ENCODE measurements at regions not wholly inside any gene's neighbourhood (a gene's known extent, or its start where the extent isn't known, plus 50 kb on each side); places are given as distances from the start of the nearest gene placed in this dataset.

GRCh38 chr2:155846259-155846658 is 486.3 kb downstream of the NR4A2 start:
- H3K9me3 ChIP-seq (ENCODE audit: control extremely low read depth in 1 of 3, control insufficient read depth in 2 of 3, insufficient read depth in 1 of 3, low read length in 2 of 3) = no peaks in the 10 kb centered on the region
- no peak overlapping the region for H3K4me2 ChIP-seq (replicated peaks; ENCODE audit: low read depth, low read length, poor library complexity, severe bottlenecking)
- no peak overlapping the region for H3K4me3 ChIP-seq (ENCODE audit: control extremely low read depth in 1 of 5, extremely low read depth in 1 of 5, insufficient read depth in 1 of 5, low read depth in 2 of 5, low read length in 4 of 5)
- H3K36me3 ChIP-seq (replicated peaks in 1 of 2; ENCODE audit: control extremely low read depth in 1 of 2, control insufficient read depth in 1 of 2, extremely low read depth in 1 of 2, insufficient read depth in 2 of 2, low read length in 1 of 2) = no peaks in the 10 kb centered on the region
- TF ChIP-seq CTCF (IDR thresholded peaks at IDR 0.05) (no peak), EZH2 (IDR thresholded peaks at IDR 0.05; ENCODE audit: borderline replicate concordance, insufficient read depth, low read depth, low read length, poor library complexity, severe bottlenecking) (no peak)
- intact Hi-C loops (cut with micrococcal nuclease) = no loop called here
- Mint-ChIP-seq H3K4me3 (no peak overlapping the region), H3K27ac (no peak overlapping the region), H3K9me3 (ENCODE audit: insufficient read depth) (no peaks in the 10 kb centered on the region), H3K27me3 (no peaks in the 10 kb centered on the region), H3K4me1 (no peaks in the 10 kb centered on the region)
- H3K27me3 ChIP-seq (replicated peaks in 1 of 4; ENCODE audit: control extremely low read depth in 1 of 4, control insufficient read depth in 3 of 4, insufficient read depth in 4 of 4, low read length in 3 of 4) = no peaks in the 10 kb centered on the region
- ChIA-PET CTCF (no interaction called here), POLR2A (no interaction called here)
- H4K20me1 ChIP-seq (ENCODE audit: control insufficient read depth, insufficient read depth, low read length, poor library complexity, severe bottlenecking) = no peaks in the 10 kb centered on the region
- H3K9ac ChIP-seq (ENCODE audit: low read length) = no peak overlapping the region
- H2AFZ ChIP-seq (ENCODE audit: insufficient read depth, low read depth, low read length, poor library complexity, severe bottlenecking) = no peak overlapping the region
- no peak overlapping the region for H3K27ac ChIP-seq (ENCODE audit: low read length in 2 of 2)
- no peaks in the 10 kb centered on the region for H3K79me2 ChIP-seq (ENCODE audit: control insufficient read depth, insufficient read depth, low read length)
- no peak for ATAC-seq (ENCODE audit: low read depth)
- no peak for DNase-seq
- H3K4me1 ChIP-seq (ENCODE audit: control insufficient read depth in 2 of 2, insufficient read depth in 2 of 2, low read length in 2 of 2) = no peaks in the 10 kb centered on the region

GRCh38 chr2:155844461-155844860 is 488.1 kb downstream of the NR4A2 start:
- no peak for DNase-seq
- Histone ChIP-seq H3K27me3 (replicated peaks in 1 of 4; ENCODE audit: control extremely low read depth in 1 of 4, control insufficient read depth in 3 of 4, insufficient read depth in 4 of 4, low read length in 3 of 4) (no peaks in the 10 kb centered on the region), H3K27ac (ENCODE audit: low read length in 2 of 2) (no peak overlapping the region), H3K9ac (ENCODE audit: low read length) (no peak overlapping the region), H3K79me2 (ENCODE audit: control insufficient read depth, insufficient read depth, low read length) (no peaks in the 10 kb centered on the region), H2AFZ (ENCODE audit: insufficient read depth, low read depth, low read length, poor library complexity, severe bottlenecking) (no peak overlapping the region), H3K4me1 (ENCODE audit: control insufficient read depth in 2 of 2, insufficient read depth in 2 of 2, low read length in 2 of 2) (no peaks in the 10 kb centered on the region), H3K4me3 (ENCODE audit: control extremely low read depth in 1 of 5, extremely low read depth in 1 of 5, insufficient read depth in 1 of 5, low read depth in 2 of 5, low read length in 4 of 5) (no peak overlapping the region), H3K4me2 (replicated peaks; ENCODE audit: low read depth, low read length, poor library complexity, severe bottlenecking) (no peak overlapping the region), H3K36me3 (replicated peaks in 1 of 2; ENCODE audit: control extremely low read depth in 1 of 2, control insufficient read depth in 1 of 2, extremely low read depth in 1 of 2, insufficient read depth in 2 of 2, low read length in 1 of 2) (no peaks in the 10 kb centered on the region), H3K9me3 (ENCODE audit: control extremely low read depth in 1 of 3, control insufficient read depth in 2 of 3, insufficient read depth in 1 of 3, low read length in 2 of 3) (no peaks in the 10 kb centered on the region), H4K20me1 (ENCODE audit: control insufficient read depth, insufficient read depth, low read length, poor library complexity, severe bottlenecking) (no peaks in the 10 kb centered on the region)
- no peak for ATAC-seq (ENCODE audit: low read depth)
- no peak for TF ChIP-seq EZH2 (IDR thresholded peaks at IDR 0.05; ENCODE audit: borderline replicate concordance, insufficient read depth, low read depth, low read length, poor library complexity, severe bottlenecking)
- TF ChIP-seq CTCF (IDR thresholded peaks at IDR 0.05) = no peak
- Mint-ChIP-seq H3K4me1 (no peaks in the 10 kb centered on the region), H3K9me3 (ENCODE audit: insufficient read depth) (no peaks in the 10 kb centered on the region), H3K27me3 (no peaks in the 10 kb centered on the region), H3K27ac (no peak overlapping the region), H3K4me3 (no peak overlapping the region)
- ChIA-PET CTCF (no interaction called here), POLR2A (no interaction called here)
- no CpG with 5 or more reads among the region's 2 CpGs for WGBS (ENCODE audit: insufficient coverage)
- intact Hi-C loops (cut with micrococcal nuclease) = no loop called here

Data from B cell (primary cell).